GM19025 (cell line): ENCODE measurements at regions not wholly inside any gene's neighbourhood (a gene's known extent, or its start where the extent isn't known, plus 50 kb on each side); places are given as distances from the start of the nearest gene placed in this dataset.
"Not testable (repeated sequence)": the region's sequence is repeated elsewhere in the genome, so short reads cannot be mapped to it uniquely, and the experiment has no call there.

Experiments
- ATAC-seq: cut with Tn5 transposase; IDR thresholded peaks from one replicate; pipeline ENCODE4 v1.9.1; 2021; ENCODE audit warnings: mild to moderate bottlenecking, low read depth, moderate library complexity; ENCODE audit not compliant: unreplicated experiment

- ATAC-seq: no peak
These were observed 121.2 kb upstream of the FOXP2 start for GRCh38 chr7:114293289-114294012.

- no peak for ATAC-seq
These were observed 134.7 kb upstream of the FOXP2 start for GRCh38 chr7:114279901-114280300.

- no peak for ATAC-seq
These were observed 141.4 kb upstream of the FOXP2 start for GRCh38 chr7:114273218-114273617.

- no peak for ATAC-seq
These were observed 144.9 kb upstream of the FOXP2 start for GRCh38 chr7:114269714-114270113.

GRCh38 chr7:114267550-114267949, 147.1 kb upstream of the FOXP2 start:
- ATAC-seq: not testable (repeated sequence)

- ATAC-seq: no peak
These were observed 150.6 kb upstream of the FOXP2 start for GRCh38 chr7:114264023-114264422.

GRCh38 chr7:114263219-114263618, 151.4 kb upstream of the FOXP2 start:
- no peak for ATAC-seq

- ATAC-seq: no peak
These were observed 159.2 kb upstream of the FOXP2 start for GRCh38 chr7:114255404-114255841.

GRCh38 chr7:114243646-114244045, 171.0 kb upstream of the FOXP2 start:
- ATAC-seq: no peak

GRCh38 chr7:114242992-114243507, 171.6 kb upstream of the FOXP2 start:
- no peak for ATAC-seq

- no peak for ATAC-seq
These were observed 185.4 kb upstream of the FOXP2 start for GRCh38 chr7:114229246-114229645.

- ATAC-seq: no peak
These were observed 188.8 kb upstream of the FOXP2 start for GRCh38 chr7:114225784-114226183.

GRCh38 chr7:114218283-114218682, 196.3 kb upstream of the FOXP2 start:
- no peak for ATAC-seq

GRCh38 chr7:114217026-114217806, 197.4 kb upstream of the FOXP2 start:
- no peak for ATAC-seq

GRCh38 chr7:114214466-114214865, 200.1 kb upstream of the FOXP2 start:
- ATAC-seq: no peak

GRCh38 chr7:114212721-114213429, 201.7 kb upstream of the FOXP2 start:
- ATAC-seq: no peak

GRCh38 chr7:114209968-114210367, 204.6 kb upstream of the FOXP2 start:
- ATAC-seq: no peak

- no peak for ATAC-seq
These were observed 207.9 kb upstream of the FOXP2 start for GRCh38 chr7:114206688-114207087.

GRCh38 chr7:114196517-114196916, 218.1 kb upstream of the FOXP2 start:
- no peak for ATAC-seq

- no peak for ATAC-seq
These were observed 224.2 kb upstream of the FOXP2 start for GRCh38 chr7:114190387-114190786.
